ENCODE measurements at regions not wholly inside any gene's neighbourhood (a gene's known extent, or its start where the extent isn't known, plus 50 kb on each side); places are given as distances from the start of the nearest gene placed in this dataset.

DNA sequence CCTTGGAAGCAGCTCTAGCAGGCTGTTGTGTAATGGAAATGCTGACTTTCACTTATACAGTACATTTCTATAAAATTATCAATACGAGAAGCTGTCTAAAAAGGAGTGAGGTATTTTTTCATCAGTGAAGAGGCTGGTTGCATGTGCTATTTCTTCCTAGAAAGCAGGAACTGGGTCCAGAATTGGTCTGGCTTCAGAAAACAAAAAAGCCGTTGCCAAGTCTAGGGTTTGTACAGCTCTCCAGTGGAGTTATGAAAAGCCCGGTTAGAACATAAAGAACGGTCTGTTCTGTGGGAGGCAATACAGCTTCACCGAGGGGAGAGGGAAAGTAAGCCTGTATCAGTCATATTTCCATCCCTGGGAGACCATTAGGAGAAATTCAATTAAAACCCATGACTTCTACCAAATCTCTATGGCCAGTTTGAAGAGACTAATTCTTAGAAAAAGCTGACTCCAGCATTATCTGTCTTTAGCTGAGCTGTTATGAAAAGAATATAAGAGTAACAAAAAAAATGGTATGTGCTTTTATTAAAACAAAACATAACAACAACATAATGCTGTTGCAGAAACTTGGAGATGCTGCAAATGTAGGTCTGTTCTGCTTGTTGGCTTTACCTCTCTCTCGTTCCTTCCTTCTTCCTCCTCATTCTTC lies 217.0 kb downstream of the CMPK2 start:
- TF ChIP-seq CTCF (IDR thresholded peaks at IDR 0.05): no peak

DNA sequence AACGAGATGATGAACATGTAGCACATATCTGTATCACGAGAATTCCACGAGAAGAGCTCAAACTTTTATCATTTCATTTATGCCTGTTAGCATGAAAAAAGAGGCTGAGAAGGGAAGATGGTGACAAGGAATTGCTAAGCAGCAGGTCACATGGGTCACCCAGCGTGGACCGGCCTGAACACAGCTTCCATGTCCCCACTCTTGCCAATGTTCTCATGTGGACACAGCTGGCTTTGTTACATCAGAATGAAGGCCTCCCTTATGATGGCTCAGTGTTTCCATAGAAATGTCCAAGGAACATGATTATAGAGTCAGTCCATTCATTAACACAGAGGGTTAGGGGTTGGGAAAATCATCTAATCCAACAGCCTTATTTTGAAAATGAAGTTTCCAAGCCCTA lies 215.4 kb downstream of the CMPK2 start:
- no peak for TF ChIP-seq CTCF (IDR thresholded peaks at IDR 0.05)

- TF ChIP-seq CTCF (IDR thresholded peaks at IDR 0.05): no peak
Measured at GRCh38 chr2:6652251-6652650, 213.5 kb downstream of the CMPK2 start.

GRCh38 chr2:6653281-6653750 lies 212.4 kb downstream of the CMPK2 start:
- TF ChIP-seq CTCF (IDR thresholded peaks at IDR 0.05): no peak

GRCh38 chr2:6654279-6654678 lies 211.4 kb downstream of the CMPK2 start:
- TF ChIP-seq CTCF (IDR thresholded peaks at IDR 0.05): no peak

- no peak for TF ChIP-seq CTCF (IDR thresholded peaks at IDR 0.05)
Measured at GRCh38 chr2:6656633-6657032, 209.1 kb downstream of the CMPK2 start.

DNA sequence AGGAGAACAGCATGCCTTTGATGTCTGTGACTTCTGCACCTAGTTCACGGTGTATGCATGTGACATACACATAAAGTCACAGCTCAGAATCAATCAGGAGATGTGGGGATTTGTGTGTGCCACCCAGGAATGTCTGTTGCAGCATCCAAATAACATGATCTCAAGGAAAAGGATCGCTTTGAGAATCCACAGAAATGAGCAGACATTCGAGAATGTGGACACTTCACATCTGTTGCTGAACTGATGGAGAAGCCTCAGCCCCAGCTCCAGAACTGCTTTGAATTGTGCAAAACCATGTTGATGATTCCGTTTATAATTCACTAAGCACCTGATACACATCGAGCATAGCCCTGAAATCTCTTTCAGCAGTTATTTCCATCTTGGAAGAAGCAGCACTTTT lies 208.6 kb downstream of the CMPK2 start:
- TF ChIP-seq CTCF (IDR thresholded peaks at IDR 0.05): no peak

GRCh38 chr2:6657855-6658254 lies 207.9 kb downstream of the CMPK2 start:
- TF ChIP-seq CTCF (IDR thresholded peaks at IDR 0.05): no peak

Measured in LNCAP (cell line).